ENCODE measurements at regions not wholly inside any gene's neighbourhood (a gene's known extent, or its start where the extent isn't known, plus 50 kb on each side); places are given as distances from the start of the nearest gene placed in this dataset.

- Histone ChIP-seq H3K27ac (no peak overlapping the region), H3K27me3 (no peaks in the 10 kb centered on the region), H3K4me3 (no peak overlapping the region), H3K36me3 (no peaks in the 10 kb centered on the region), H3K4me1 (no peaks in the 10 kb centered on the region), H3K9me3 (no peaks in the 10 kb centered on the region)
- in situ Hi-C loops (cut with MboI; ENCODE audit: low sequenced_read_pairs in 4 of 4) (no loop called here), intact Hi-C loops (cut with DNase I; ENCODE audit: low total_unique reads) (no loop called here)
- TF ChIP-seq POLR2A (IDR thresholded peaks at IDR 0.05) (no peak), CTCF (IDR thresholded peaks at IDR 0.05 in 4 of 5, conservative IDR thresholded peaks at IDR 0.05 in 1 of 5) (no peak)
- peak; percentile 44 to 73 for ATAC-seq
- DNase-seq, result peak; percentile 15 to 32
These were observed 498.1 kb upstream of the RGMA start for GRCh38 chr15:93587059-93587521.

DNA sequence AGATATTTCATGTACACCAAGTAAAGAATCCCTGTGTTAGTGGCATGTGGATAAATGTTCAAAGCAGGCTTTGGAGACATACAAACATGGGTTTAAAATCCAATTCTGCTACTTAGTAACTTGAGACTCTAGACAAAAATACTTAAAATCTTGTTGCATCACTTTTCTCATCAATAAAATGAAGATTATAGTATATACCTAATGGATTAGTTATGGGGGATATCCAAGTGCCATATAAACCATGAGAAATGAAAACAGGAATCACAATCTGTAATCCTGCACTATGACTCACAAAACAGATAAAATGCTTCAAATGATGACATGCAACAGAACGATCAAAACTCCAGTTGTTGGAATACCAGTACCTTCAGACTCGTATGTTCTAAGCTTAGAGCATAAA is 496.0 kb upstream of the RGMA start:
- in situ Hi-C loops (cut with MboI; ENCODE audit: low sequenced_read_pairs in 4 of 4) (no loop called here), intact Hi-C loops (cut with DNase I; ENCODE audit: low total_unique reads) (no loop called here)
- no peak overlapping the region for H3K27ac ChIP-seq
- H3K27me3 ChIP-seq, result no peaks in the 10 kb centered on the region
- no peaks in the 10 kb centered on the region for H3K4me1 ChIP-seq
- no peak overlapping the region for H3K4me3 ChIP-seq
- no peak for TF ChIP-seq CTCF (IDR thresholded peaks at IDR 0.05 in 4 of 5, conservative IDR thresholded peaks at IDR 0.05 in 1 of 5)
- no peak for TF ChIP-seq POLR2A (IDR thresholded peaks at IDR 0.05)
- DNase-seq, result no peak
- H3K9me3 ChIP-seq, result no peaks in the 10 kb centered on the region
- no peaks in the 10 kb centered on the region for H3K36me3 ChIP-seq
- no peak for ATAC-seq

- Histone ChIP-seq H3K9me3 (no peaks in the 10 kb centered on the region), H3K36me3 (no peaks in the 10 kb centered on the region), H3K4me1 (no peaks in the 10 kb centered on the region), H3K4me3 (no peak overlapping the region), H3K27ac (no peak overlapping the region), H3K27me3 (no peaks in the 10 kb centered on the region)
- intact Hi-C loops (cut with DNase I; ENCODE audit: low total_unique reads) (no loop called here), in situ Hi-C loops (cut with MboI; ENCODE audit: low sequenced_read_pairs in 4 of 4) (no loop called here)
- TF ChIP-seq CTCF (IDR thresholded peaks at IDR 0.05 in 4 of 5, conservative IDR thresholded peaks at IDR 0.05 in 1 of 5), result no peak
- TF ChIP-seq POLR2A (IDR thresholded peaks at IDR 0.05), result no peak
- no peak for ATAC-seq
- DNase-seq, result no peak
These were observed 495.0 kb upstream of the RGMA start for GRCh38 chr15:93583968-93584367.

- in situ Hi-C loops (cut with MboI; ENCODE audit: low sequenced_read_pairs in 4 of 4), result no loop called here
- intact Hi-C loops (cut with DNase I; ENCODE audit: low total_unique reads), result no loop called here
- no peak overlapping the region for H3K27ac ChIP-seq
- H3K9me3 ChIP-seq, result no peaks in the 10 kb centered on the region
- TF ChIP-seq POLR2A (IDR thresholded peaks at IDR 0.05) (no peak), CTCF (IDR thresholded peaks at IDR 0.05 in 4 of 5, conservative IDR thresholded peaks at IDR 0.05 in 1 of 5) (no peak)
- no peaks in the 10 kb centered on the region for H3K4me1 ChIP-seq
- H3K4me3 ChIP-seq, result no peak overlapping the region
- ATAC-seq (no peak), DNase-seq (no peak)
- H3K27me3 ChIP-seq, result no peaks in the 10 kb centered on the region
- no peaks in the 10 kb centered on the region for H3K36me3 ChIP-seq
These were observed 494.5 kb upstream of the RGMA start for GRCh38 chr15:93583552-93583951.

DNA sequence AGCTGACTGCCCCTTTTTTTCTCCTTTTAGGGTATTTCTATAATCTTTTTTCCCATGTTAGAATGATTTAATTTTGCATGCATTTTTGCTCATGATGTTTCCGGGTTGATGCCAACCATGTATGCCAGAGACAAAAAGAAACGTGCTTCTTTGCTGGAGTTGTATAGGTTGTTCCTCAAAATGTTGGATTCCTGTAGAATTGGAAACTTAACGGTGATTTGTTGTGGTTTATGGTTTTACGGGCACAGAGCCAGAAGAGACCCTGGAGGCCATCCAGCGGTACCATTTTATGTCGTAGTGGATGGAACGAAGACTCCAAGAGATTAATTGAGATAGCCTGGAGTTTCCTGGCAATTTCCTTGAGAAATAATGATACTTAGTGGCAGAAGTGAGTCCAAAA is 481.5 kb upstream of the RGMA start:
- intact Hi-C loops (cut with DNase I; ENCODE audit: low total_unique reads), result no loop called here
- TF ChIP-seq CTCF (IDR thresholded peaks at IDR 0.05 in 4 of 5, conservative IDR thresholded peaks at IDR 0.05 in 1 of 5) (no peak), POLR2A (IDR thresholded peaks at IDR 0.05) (no peak)

More for the DNA sequence above, 481.5 kb upstream of the RGMA start:
- no peaks in the 10 kb centered on the region for H3K27me3 ChIP-seq
- no peak overlapping the region for H3K4me3 ChIP-seq
- no peak overlapping the region for H3K27ac ChIP-seq
- DNase-seq, result no peak
- no peak for ATAC-seq
- H3K9me3 ChIP-seq, result no peaks in the 10 kb centered on the region
- no peaks in the 10 kb centered on the region for H3K36me3 ChIP-seq
- in situ Hi-C loops (cut with MboI; ENCODE audit: low sequenced_read_pairs in 4 of 4), result no loop called here
- no peaks in the 10 kb centered on the region for H3K4me1 ChIP-seq

Measured in gastrocnemius medialis (tissue), 4 donors.